SK-N-SH (cell line): ENCODE measurements at regions not wholly inside any gene's neighbourhood (a gene's known extent, or its start where the extent isn't known, plus 50 kb on each side); places are given as distances from the start of the nearest gene placed in this dataset.

Experiments used
- CTCF ChIA-PET: fragments of 300-600, 350-600 bp; formaldehyde crosslinking; extraction: SDS; loops from one replicate; lab custom pipeline; 2021; lab: Yijun Ruan, JAX
- POLR2A ChIA-PET: fragments of 350-600 bp; sonication (Branson Sonifier 250); formaldehyde crosslinking; extraction: SDS; loops from one replicate; lab custom pipeline; 2020; ENCODE audit warnings: antibody characterized with exemption, inconsistent platforms; lab: Yijun Ruan, JAX
- DNase-seq: peaks from one replicate; pipeline ENCODE4 v3.0.0; 2012
- H2AFZ ChIP-seq: fragments of 200-600 bp; sonication (generic); 2 replicates; pipeline ENCODE4 v1.8.1; 2016; ENCODE audit warnings: antibody characterized with exemption, mild to moderate bottlenecking, low read depth
- H3F3A ChIP-seq: fragments of 200-600 bp; sonication (generic); replicated peaks from 2 replicates; pipeline ENCODE3; 2016; ENCODE audit warnings: antibody characterized with exemption, mild to moderate bottlenecking; ENCODE audit not compliant: insufficient read depth
- H3K27ac ChIP-seq, 2 experiments: fragments of 200-500 bp in 1 of 2; fragments of 200-600 bp in 1 of 2; sonication (Bioruptor generic) in 1 of 2; sonication (generic), shearing (Covaris generic) in 1 of 2; 2 replicates each; pipeline versions ENCODE4 v1.5.1 to v1.6.1; 2014 to 2016; ENCODE audit warnings: low read depth in 2 of 2, inconsistent platforms in 1 of 2, low read length in 1 of 2, mild to moderate bottlenecking in 1 of 2, mixed read lengths in 1 of 2
- H3K27me3 ChIP-seq: fragments of 200-600 bp; sonication (generic), shearing (Covaris generic); 2 replicates; pipeline ENCODE4 v1.6.1; 2016; ENCODE audit warnings: mixed run types; ENCODE audit not compliant: insufficient read depth
- H3K36me3 ChIP-seq, 2 experiments: fragments of 200-500 bp in 1 of 2; fragments of 200-600 bp in 1 of 2; sonication (Bioruptor generic) in 1 of 2; sonication (generic) in 1 of 2; replicated peaks in 1 of 2; 2 replicates each; pipeline versions ENCODE3 to v1.5.1; 2014 to 2016; ENCODE audit warnings: low read length in 1 of 2, mild to moderate bottlenecking in 1 of 2; ENCODE audit not compliant: insufficient read depth in 2 of 2, control insufficient read depth in 1 of 2
- H3K4me1 ChIP-seq, 2 experiments: fragments of 200-500 bp in 1 of 2; fragments of 200-600 bp in 1 of 2; sonication (Bioruptor generic) in 1 of 2; sonication (generic), shearing (Covaris generic) in 1 of 2; 2 replicates each; pipeline versions ENCODE4 v1.5.1 to v1.6.1; 2014 to 2016; ENCODE audit warnings: low read depth in 1 of 2, low read length in 1 of 2, mixed run types in 1 of 2; ENCODE audit not compliant: insufficient read depth in 2 of 2, control insufficient read depth in 1 of 2
- H3K4me2 ChIP-seq: fragments of 200-600 bp; sonication (generic), shearing (Covaris generic); 2 replicates; pipeline ENCODE4 v1.6.1; 2017; ENCODE audit warnings: mixed run types
- H3K4me3 ChIP-seq, 2 experiments: fragments of 200-500 bp in 1 of 2; fragments of 200-600 bp in 1 of 2; sonication (Bioruptor generic) in 1 of 2; sonication (generic), shearing (Covaris generic) in 1 of 2; 2 replicates each; pipeline versions ENCODE4 v1.5.1 to v1.8.1; 2014 to 2016; ENCODE audit warnings: low read depth in 2 of 2, inconsistent platforms in 1 of 2, low read length in 1 of 2, mild to moderate bottlenecking in 1 of 2, mixed read lengths in 1 of 2, moderate library complexity in 1 of 2
- H3K79me2 ChIP-seq: fragments of 200-600 bp; sonication (generic); 2 replicates; pipeline ENCODE4 v1.8.1; 2017; ENCODE audit warnings: mild to moderate bottlenecking; ENCODE audit not compliant: insufficient read depth
- H3K9ac ChIP-seq: fragments of 200-600 bp; sonication (generic); 2 replicates; pipeline ENCODE4 v1.6.1; 2017; ENCODE audit warnings: mixed run types
- H3K9me2 ChIP-seq: fragments of 200-600 bp; sonication (generic); 2 replicates; pipeline ENCODE4 v1.6.1; 2017; ENCODE audit warnings: mixed run types
- H3K9me3 ChIP-seq: fragments of 200-600 bp; sonication (generic); 2 replicates; pipeline ENCODE4 v1.6.1; 2017; ENCODE audit warnings: mixed run types, mild to moderate bottlenecking, moderate library complexity
- H4K20me1 ChIP-seq: fragments of 200-600 bp; sonication (generic); 2 replicates; pipeline ENCODE4 v1.6.1; 2017; ENCODE audit warnings: mild to moderate bottlenecking, mixed run types; ENCODE audit not compliant: insufficient read depth
- ELF1 ChIP-seq: IDR thresholded peaks from 2 replicates; pipeline ENCODE4 v1.4.0; 2012
- EP300 ChIP-seq, 2 experiments: IDR thresholded peaks; 2 replicates each; pipeline versions ENCODE4 v1.4.0 to v1.6.1; 2012; ENCODE audit warnings: borderline replicate concordance in 1 of 2, low read depth in 1 of 2, low read length in 1 of 2
- FOXM1 ChIP-seq: IDR thresholded peaks from 2 replicates; pipeline ENCODE4 v1.4.0; 2012; ENCODE audit warnings: low read depth, mild to moderate bottlenecking
- GATA2 ChIP-seq: sonication (generic); formaldehyde crosslinking; IDR thresholded peaks from 2 replicates; pipeline ENCODE4 v1.5.0; 2020; ENCODE audit warnings: mild to moderate bottlenecking, missing genetic modification reagents
- JUND ChIP-seq: IDR thresholded peaks from 2 replicates; pipeline ENCODE4 v1.4.0; 2012
- MEF2A ChIP-seq: IDR thresholded peaks from 2 replicates; pipeline ENCODE4 v1.4.0; 2012; ENCODE audit warnings: low read depth, borderline replicate concordance
- NFIC ChIP-seq: IDR thresholded peaks from 2 replicates; pipeline ENCODE4 v1.4.0; 2012; ENCODE audit warnings: borderline replicate concordance
- NRF1 ChIP-seq: IDR thresholded peaks from 2 replicates; pipeline ENCODE4 v1.6.1; 2012; ENCODE audit warnings: low read depth, mild to moderate bottlenecking, low read length
- POLR2AphosphoS5 ChIP-seq: IDR thresholded peaks from 2 replicates; pipeline ENCODE4 v1.6.1; 2012; ENCODE audit warnings: low read depth, low read length
- RCOR1 ChIP-seq: fragments of 150-350 bp; IDR thresholded peaks from 2 replicates; pipeline ENCODE4 v1.6.1; 2017; ENCODE audit warnings: antibody characterized with exemption, low read length
- RXRA ChIP-seq: IDR thresholded peaks from 2 replicates; pipeline ENCODE4 v1.4.0; 2012; ENCODE audit warnings: low read depth, mild to moderate bottlenecking, borderline replicate concordance
- SIN3A ChIP-seq: IDR thresholded peaks from 2 replicates; pipeline ENCODE4 v1.6.1; 2012; ENCODE audit warnings: low read depth, mild to moderate bottlenecking, low read length, moderate library complexity, borderline replicate concordance
- TAF1 ChIP-seq: IDR thresholded peaks from 2 replicates; pipeline ENCODE4 v1.6.1; 2012; ENCODE audit warnings: low read depth, mild to moderate bottlenecking, low read length, moderate library complexity, borderline replicate concordance
- TCF12 ChIP-seq: IDR thresholded peaks from 2 replicates; pipeline ENCODE4 v1.4.0; 2012
- TEAD4 ChIP-seq: IDR thresholded peaks from 2 replicates; pipeline ENCODE4 v1.4.0; 2012; ENCODE audit warnings: mild to moderate bottlenecking, borderline replicate concordance; ENCODE audit not compliant: insufficient read depth
- WGBS: methylation state at CpG from one replicate; pipeline ENCODE4 v1.1.6; 2017; ENCODE audit warnings: low lambda C conversion rate; 5-methylcytosine and 5-hydroxymethylcytosine counted together
- TF ChIP-seq, protein P1 (sequence below): IDR thresholded peaks from 2 replicates; pipeline ENCODE4 v1.4.0; 2012; ENCODE audit warnings: low read depth, borderline replicate concordance
- TF ChIP-seq, protein P2 (sequence below): IDR thresholded peaks from 2 replicates; pipeline ENCODE4 v1.4.0; 2012; ENCODE audit warnings: low read depth
- TF ChIP-seq, protein P3 (sequence below): fragments of 150-350 bp; IDR thresholded peaks from 2 replicates; pipeline ENCODE4 v1.6.1; 2016; ENCODE audit warnings: mild to moderate bottlenecking, low read depth, low read length
- TF ChIP-seq, protein P4 (sequence below): IDR thresholded peaks from 2 replicates; pipeline ENCODE4 v1.4.0; 2012; ENCODE audit warnings: low read depth, borderline replicate concordance
- TF ChIP-seq, protein P5 (sequence below): fragments of 150-350 bp; IDR thresholded peaks from 2 replicates; pipeline ENCODE4 v1.6.1; 2017; ENCODE audit warnings: antibody characterized with exemption, low read length, low read depth, borderline replicate concordance
- TF ChIP-seq, protein P6 (sequence below): IDR thresholded peaks from 2 replicates; pipeline ENCODE4; 2012

DNA sequence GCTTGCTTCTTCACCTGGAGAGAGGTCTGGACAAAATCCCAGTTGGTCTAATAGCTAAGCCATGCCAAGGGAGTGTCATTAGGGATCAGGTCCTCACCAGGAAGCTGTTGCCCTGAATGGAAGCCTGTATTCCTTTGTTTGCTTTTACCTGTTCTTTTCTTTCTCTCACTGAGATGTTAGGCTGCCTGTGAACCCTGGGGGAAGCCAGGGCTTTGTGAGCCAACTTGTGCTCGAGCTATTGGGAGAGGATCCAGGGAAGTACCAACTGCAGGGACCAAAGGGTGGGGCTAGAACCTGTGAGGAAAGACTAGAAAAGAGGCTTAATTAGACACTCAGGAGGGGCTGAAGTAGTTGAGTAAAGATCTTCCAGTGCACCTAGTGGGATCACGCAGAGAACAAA lies 451.2 kb upstream of the TLE4 start:
- Histone ChIP-seq H3K4me1 (peaks cover 0 to 5% of the 10 kb centered on the region in 2 experiments; a peak in 2 of 4 replicates), H3K36me3 (peaks cover 0 to 5% of the 10 kb centered on the region in 2 experiments), H4K20me1 (no peaks in the 10 kb centered on the region), H3K9me3 (no peaks in the 10 kb centered on the region), H3K27ac (no peak overlapping the region)
- CTCF ChIA-PET = interaction anchor here (1.8 kb wide), 1 partner anchor 9 kb away, joined by 5 read pairs; no protein-coding TSS in a partner anchor
- TF ChIP-seq RXRA (no peak), NRF1 (no peak), MEF2A (no peak), NFIC (no peak), ELF1 (no peak), TAF1 (no peak), SIN3A (no peak), JUND (no peak), TCF12 (no peak), FOXM1 (no peak), EP300 (IDR thresholded peaks at IDR 0.05; ENCODE audit: borderline replicate concordance in 1 of 2, low read depth in 1 of 2, low read length in 1 of 2) (no peak), POLR2AphosphoS5 (no peak)
- TF ChIP-seq, protein P1, sequence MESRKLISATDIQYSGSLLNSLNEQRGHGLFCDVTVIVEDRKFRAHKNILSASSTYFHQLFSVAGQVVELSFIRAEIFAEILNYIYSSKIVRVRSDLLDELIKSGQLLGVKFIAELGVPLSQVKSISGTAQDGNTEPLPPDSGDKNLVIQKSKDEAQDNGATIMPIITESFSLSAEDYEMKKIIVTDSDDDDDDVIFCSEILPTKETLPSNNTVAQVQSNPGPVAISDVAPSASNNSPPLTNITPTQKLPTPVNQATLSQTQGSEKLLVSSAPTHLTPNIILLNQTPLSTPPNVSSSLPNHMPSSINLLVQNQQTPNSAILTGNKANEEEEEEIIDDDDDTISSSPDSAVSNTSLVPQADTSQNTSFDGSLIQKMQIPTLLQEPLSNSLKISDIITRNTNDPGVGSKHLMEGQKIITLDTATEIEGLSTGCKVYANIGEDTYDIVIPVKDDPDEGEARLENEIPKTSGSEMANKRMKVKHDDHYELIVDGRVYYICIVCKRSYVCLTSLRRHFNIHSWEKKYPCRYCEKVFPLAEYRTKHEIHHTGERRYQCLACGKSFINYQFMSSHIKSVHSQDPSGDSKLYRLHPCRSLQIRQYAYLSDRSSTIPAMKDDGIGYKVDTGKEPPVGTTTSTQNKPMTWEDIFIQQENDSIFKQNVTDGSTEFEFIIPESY = no peak
- TF ChIP-seq, protein P2, sequence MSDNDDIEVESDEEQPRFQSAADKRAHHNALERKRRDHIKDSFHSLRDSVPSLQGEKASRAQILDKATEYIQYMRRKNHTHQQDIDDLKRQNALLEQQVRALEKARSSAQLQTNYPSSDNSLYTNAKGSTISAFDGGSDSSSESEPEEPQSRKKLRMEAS = no peak
- TF ChIP-seq, all 33 proteins: peak for 0
- no peaks in the 10 kb centered on the region for H3K79me2 ChIP-seq
- 49% methylated on average over 2 of the region's 2 CpGs for WGBS
- no peaks in the 10 kb centered on the region for H3K27me3 ChIP-seq
- H3K4me3 ChIP-seq = no peak overlapping the region
- H3K9me2 ChIP-seq = no peaks in the 10 kb centered on the region
- H3K4me2 ChIP-seq = no peak overlapping the region
- no peak overlapping the region for H3K9ac ChIP-seq
- no peaks in the 10 kb centered on the region for H3F3A ChIP-seq
- POLR2A ChIA-PET = no interaction called here
- no peak for DNase-seq
- no peak overlapping the region for H2AFZ ChIP-seq

DNA sequence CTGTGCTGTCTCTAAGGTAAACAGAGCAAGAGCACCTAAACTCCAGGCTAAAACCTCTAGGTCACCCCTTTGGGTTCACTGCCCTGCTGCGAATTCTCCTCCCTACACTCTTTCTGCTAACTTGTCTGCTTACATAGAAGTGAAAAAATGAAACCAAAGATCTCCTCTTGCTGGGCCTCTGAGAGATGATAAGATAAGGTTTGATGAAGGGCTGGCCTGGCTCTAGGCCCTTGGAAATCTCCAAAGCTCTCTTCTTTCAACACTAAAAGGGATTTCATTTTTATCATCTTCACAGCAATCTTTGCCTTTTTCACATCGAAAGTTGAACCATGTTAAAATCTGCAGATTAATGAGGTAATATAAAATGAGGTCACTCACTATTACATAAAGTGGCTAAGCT lies 450.8 kb upstream of the TLE4 start:
- ChIA-PET CTCF (interaction anchor here (1.8 kb wide), 1 partner anchor 9 kb away, joined by 5 read pairs; no protein-coding TSS in a partner anchor), POLR2A (no interaction called here)
- Histone ChIP-seq H3K4me3 (no peak overlapping the region), H3K27me3 (no peaks in the 10 kb centered on the region), H3K79me2 (no peaks in the 10 kb centered on the region), H2AFZ (no peak overlapping the region), H3K9ac (no peak overlapping the region), H3K27ac (no peak overlapping the region), H3K36me3 (peaks cover 0 to 5% of the 10 kb centered on the region in 2 experiments), H3K4me2 (no peak overlapping the region), H3K4me1 (peaks cover 0 to 2% of the 10 kb centered on the region in 2 experiments; a peak in 2 of 4 replicates), H3K9me2 (no peaks in the 10 kb centered on the region), H3F3A (no peaks in the 10 kb centered on the region), H3K9me3 (no peaks in the 10 kb centered on the region), H4K20me1 (no peaks in the 10 kb centered on the region)
- DNase-seq = no peak
- WGBS = 80% methylated on average over 2 of the region's 2 CpGs
- TF ChIP-seq, protein P3, sequence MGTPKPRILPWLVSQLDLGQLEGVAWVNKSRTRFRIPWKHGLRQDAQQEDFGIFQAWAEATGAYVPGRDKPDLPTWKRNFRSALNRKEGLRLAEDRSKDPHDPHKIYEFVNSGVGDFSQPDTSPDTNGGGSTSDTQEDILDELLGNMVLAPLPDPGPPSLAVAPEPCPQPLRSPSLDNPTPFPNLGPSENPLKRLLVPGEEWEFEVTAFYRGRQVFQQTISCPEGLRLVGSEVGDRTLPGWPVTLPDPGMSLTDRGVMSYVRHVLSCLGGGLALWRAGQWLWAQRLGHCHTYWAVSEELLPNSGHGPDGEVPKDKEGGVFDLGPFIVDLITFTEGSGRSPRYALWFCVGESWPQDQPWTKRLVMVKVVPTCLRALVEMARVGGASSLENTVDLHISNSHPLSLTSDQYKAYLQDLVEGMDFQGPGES = no peak
- TF ChIP-seq, protein P4, sequence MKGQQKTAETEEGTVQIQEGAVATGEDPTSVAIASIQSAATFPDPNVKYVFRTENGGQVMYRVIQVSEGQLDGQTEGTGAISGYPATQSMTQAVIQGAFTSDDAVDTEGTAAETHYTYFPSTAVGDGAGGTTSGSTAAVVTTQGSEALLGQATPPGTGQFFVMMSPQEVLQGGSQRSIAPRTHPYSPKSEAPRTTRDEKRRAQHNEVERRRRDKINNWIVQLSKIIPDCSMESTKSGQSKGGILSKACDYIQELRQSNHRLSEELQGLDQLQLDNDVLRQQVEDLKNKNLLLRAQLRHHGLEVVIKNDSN = no peak
- TF ChIP-seq EP300 (IDR thresholded peaks at IDR 0.05; ENCODE audit: borderline replicate concordance in 1 of 2, low read depth in 1 of 2, low read length in 1 of 2) (no peak), POLR2AphosphoS5 (no peak), MEF2A (no peak), GATA2 (CRISPR knock-in tag) (no peak), ELF1 (no peak), TEAD4 (no peak), RCOR1 (no peak), TCF12 (no peak)
- TF ChIP-seq, protein P5, sequence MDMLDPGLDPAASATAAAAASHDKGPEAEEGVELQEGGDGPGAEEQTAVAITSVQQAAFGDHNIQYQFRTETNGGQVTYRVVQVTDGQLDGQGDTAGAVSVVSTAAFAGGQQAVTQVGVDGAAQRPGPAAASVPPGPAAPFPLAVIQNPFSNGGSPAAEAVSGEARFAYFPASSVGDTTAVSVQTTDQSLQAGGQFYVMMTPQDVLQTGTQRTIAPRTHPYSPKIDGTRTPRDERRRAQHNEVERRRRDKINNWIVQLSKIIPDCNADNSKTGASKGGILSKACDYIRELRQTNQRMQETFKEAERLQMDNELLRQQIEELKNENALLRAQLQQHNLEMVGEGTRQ = no peak
- TF ChIP-seq, protein P2 = no peak
- TF ChIP-seq, protein P6, sequence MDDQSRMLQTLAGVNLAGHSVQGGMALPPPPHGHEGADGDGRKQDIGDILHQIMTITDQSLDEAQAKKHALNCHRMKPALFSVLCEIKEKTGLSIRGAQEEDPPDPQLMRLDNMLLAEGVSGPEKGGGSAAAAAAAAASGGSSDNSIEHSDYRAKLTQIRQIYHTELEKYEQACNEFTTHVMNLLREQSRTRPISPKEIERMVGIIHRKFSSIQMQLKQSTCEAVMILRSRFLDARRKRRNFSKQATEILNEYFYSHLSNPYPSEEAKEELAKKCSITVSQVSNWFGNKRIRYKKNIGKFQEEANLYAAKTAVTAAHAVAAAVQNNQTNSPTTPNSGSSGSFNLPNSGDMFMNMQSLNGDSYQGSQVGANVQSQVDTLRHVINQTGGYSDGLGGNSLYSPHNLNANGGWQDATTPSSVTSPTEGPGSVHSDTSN = no peak
